T-helper 17 cell (primary cell): ENCODE measurements at regions not wholly inside any gene's neighbourhood (a gene's known extent, or its start where the extent isn't known, plus 50 kb on each side); places are given as distances from the start of the nearest gene placed in this dataset.
"Not testable (repeated sequence)": the region's sequence is repeated elsewhere in the genome, so short reads cannot be mapped to it uniquely, and the experiment has no call there.

Experiments
- ATAC-seq: fragments of 150-1000 bp; cut with Tn5 transposase; 2 replicates; pipeline ENCODE4 v1.10.0; 2021; ENCODE audit warnings: mild to moderate bottlenecking, moderate library complexity
- DNase-seq, 3 donors: peaks; one replicate each; pipeline versions ENCODE4 v3.0.0 to v3.0.0-alpha.2; 2020 to 2021
- H3K9me3 ChIP-seq: one replicate; pipeline ENCODE4 v1.7.0; 2013; ENCODE audit warnings: low read length, mild to moderate bottlenecking; ENCODE audit not compliant: control insufficient read depth, poor library complexity, severe bottlenecking
- H3K27ac Mint-ChIP-seq: one replicate; pipeline ENCODE4 v1.8.0; 2022; ENCODE audit warnings: mild to moderate bottlenecking, moderate library complexity, mixed read lengths
- H3K27me3 Mint-ChIP-seq: one replicate; pipeline ENCODE4 v1.8.0; 2022; ENCODE audit warnings: mixed read lengths
- H3K36me3 Mint-ChIP-seq: one replicate; pipeline ENCODE4 v1.8.0; 2022; ENCODE audit warnings: low read depth, mixed read lengths
- H3K4me1 Mint-ChIP-seq: one replicate; pipeline ENCODE4 v1.8.0; 2022; ENCODE audit warnings: mild to moderate bottlenecking, mixed read lengths
- H3K4me3 Mint-ChIP-seq: one replicate; pipeline ENCODE4 v1.8.0; 2022; ENCODE audit warnings: mild to moderate bottlenecking, moderate library complexity, mixed read lengths

DNA sequence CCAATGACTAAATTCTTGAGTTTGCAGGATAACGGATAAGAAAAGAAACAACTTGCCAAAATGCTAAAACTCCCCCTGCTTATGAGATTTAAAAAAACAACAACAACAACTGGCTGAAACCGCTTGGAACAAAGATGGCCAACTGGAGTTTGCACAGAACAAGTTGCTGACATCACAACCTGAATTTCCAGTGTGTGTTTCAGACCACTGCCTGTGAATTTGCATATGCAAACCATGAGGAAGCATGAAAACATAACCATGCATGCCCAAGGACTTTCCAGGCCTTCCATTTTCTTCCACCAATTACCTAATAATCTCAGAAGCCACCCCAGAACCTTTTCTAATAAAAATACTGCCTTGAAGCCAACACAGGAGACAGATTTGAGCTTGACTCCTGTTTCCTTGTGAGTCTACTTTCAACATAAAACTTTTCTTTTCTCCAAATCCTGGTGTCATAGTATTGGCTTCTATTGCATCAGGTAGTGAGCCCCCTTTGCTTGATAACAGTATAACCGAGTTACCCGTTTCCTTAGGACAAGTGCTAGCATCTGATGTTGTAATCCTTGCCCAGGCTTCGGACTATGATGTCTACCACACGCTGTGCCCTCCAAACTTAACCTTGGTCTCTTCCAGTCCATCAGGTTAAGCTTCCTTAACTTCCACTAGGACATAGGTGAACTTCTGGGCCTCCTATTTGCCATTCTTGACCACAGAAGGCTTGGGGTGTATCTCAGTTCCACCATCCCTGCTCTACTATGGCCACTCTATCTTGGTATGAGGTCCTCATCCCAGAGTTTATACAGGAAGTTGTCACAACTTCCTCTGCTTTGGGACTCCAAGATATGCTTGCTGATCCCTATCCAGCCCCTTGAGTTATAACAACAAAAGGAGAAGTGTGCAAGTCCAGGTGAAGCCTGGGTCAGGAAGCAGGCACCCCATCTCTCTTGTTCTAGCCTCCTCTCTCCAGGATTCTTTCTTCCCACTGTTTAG is 385.5 kb upstream of the INTU start:
- Mint-ChIP-seq H3K27ac (no peak overlapping the region), H3K4me1 (no peaks in the 10 kb centered on the region), H3K27me3 (no peaks in the 10 kb centered on the region), H3K4me3 (no peak overlapping the region), H3K36me3 (no peaks in the 10 kb centered on the region)
- no peaks in the 10 kb centered on the region for H3K9me3 ChIP-seq
- no peak for ATAC-seq
- no peak for DNase-seq

GRCh38 chr4:127249066-127249766 is 383.5 kb upstream of the INTU start:
- no peak overlapping the region for H3K4me3 Mint-ChIP-seq
- H3K4me1 Mint-ChIP-seq, result no peaks in the 10 kb centered on the region
- no peaks in the 10 kb centered on the region for H3K9me3 ChIP-seq
- no peaks in the 10 kb centered on the region for H3K36me3 Mint-ChIP-seq
- DNase-seq, result no peak
- no peak for ATAC-seq
- H3K27ac Mint-ChIP-seq, result no peak overlapping the region
- H3K27me3 Mint-ChIP-seq, result no peaks in the 10 kb centered on the region

DNA sequence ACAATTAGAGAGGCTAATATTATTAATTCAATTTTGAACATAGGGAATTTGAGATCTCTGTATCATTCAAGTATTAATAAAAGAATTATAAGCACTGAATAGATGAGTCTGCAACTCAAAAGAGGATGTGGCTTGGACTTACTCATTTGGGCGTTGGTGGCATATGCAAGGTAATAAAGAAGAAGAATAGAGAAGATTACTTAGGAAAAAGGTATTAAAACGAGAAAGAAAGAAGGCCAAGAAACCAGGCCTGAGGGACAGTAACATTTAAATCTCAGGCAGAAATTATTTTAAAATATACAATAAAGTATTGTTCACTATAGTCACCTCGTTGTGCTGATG is 383.0 kb upstream of the INTU start:
- no peaks in the 10 kb centered on the region for H3K27me3 Mint-ChIP-seq
- H3K36me3 Mint-ChIP-seq, result no peaks in the 10 kb centered on the region
- H3K27ac Mint-ChIP-seq, result no peak overlapping the region
- ATAC-seq, result no peak
- no peaks in the 10 kb centered on the region for H3K4me1 Mint-ChIP-seq
- no peak overlapping the region for H3K4me3 Mint-ChIP-seq
- H3K9me3 ChIP-seq, result no peaks in the 10 kb centered on the region
- DNase-seq, result no peak

GRCh38 chr4:127250577-127250976 is 382.2 kb upstream of the INTU start:
- H3K9me3 ChIP-seq, result no peaks in the 10 kb centered on the region
- H3K4me1 Mint-ChIP-seq, result no peaks in the 10 kb centered on the region
- ATAC-seq (no peak), DNase-seq (no peak)
- no peaks in the 10 kb centered on the region for H3K27me3 Mint-ChIP-seq
- H3K4me3 Mint-ChIP-seq, result no peak overlapping the region
- H3K27ac Mint-ChIP-seq, result no peak overlapping the region
- no peaks in the 10 kb centered on the region for H3K36me3 Mint-ChIP-seq

GRCh38 chr4:127251423-127251822 is 381.3 kb upstream of the INTU start:
- Mint-ChIP-seq H3K36me3 (no peaks in the 10 kb centered on the region), H3K4me1 (no peaks in the 10 kb centered on the region), H3K27ac (no peak overlapping the region), H3K4me3 (no peak overlapping the region), H3K27me3 (no peaks in the 10 kb centered on the region)
- no peaks in the 10 kb centered on the region for H3K9me3 ChIP-seq
- ATAC-seq (no peak), DNase-seq (no peak)

- Mint-ChIP-seq H3K36me3 (no peaks in the 10 kb centered on the region), H3K4me1 (no peaks in the 10 kb centered on the region), H3K27me3 (no peaks in the 10 kb centered on the region), H3K27ac (no peak overlapping the region), H3K4me3 (no peak overlapping the region)
- no peaks in the 10 kb centered on the region for H3K9me3 ChIP-seq
- DNase-seq (no peak), ATAC-seq (no peak)
These were observed 376.3 kb upstream of the INTU start for GRCh38 chr4:127256500-127256899.

- DNase-seq (no peak), ATAC-seq (no peak)
- Mint-ChIP-seq H3K4me3 (no peak overlapping the region), H3K36me3 (no peaks in the 10 kb centered on the region), H3K27ac (no peak overlapping the region), H3K4me1 (no peaks in the 10 kb centered on the region), H3K27me3 (no peaks in the 10 kb centered on the region)
- H3K9me3 ChIP-seq, result no peaks in the 10 kb centered on the region
These were observed 371.3 kb upstream of the INTU start for GRCh38 chr4:127261476-127261875.

GRCh38 chr4:127268367-127268766 is 364.4 kb upstream of the INTU start:
- H3K4me1 Mint-ChIP-seq, result no peaks in the 10 kb centered on the region
- H3K36me3 Mint-ChIP-seq, result no peaks in the 10 kb centered on the region
- H3K4me3 Mint-ChIP-seq, result no peak overlapping the region
- H3K27me3 Mint-ChIP-seq, result no peaks in the 10 kb centered on the region
- ATAC-seq, result no peak
- DNase-seq, result no peak
- H3K9me3 ChIP-seq, result no peaks in the 10 kb centered on the region
- no peak overlapping the region for H3K27ac Mint-ChIP-seq

DNA sequence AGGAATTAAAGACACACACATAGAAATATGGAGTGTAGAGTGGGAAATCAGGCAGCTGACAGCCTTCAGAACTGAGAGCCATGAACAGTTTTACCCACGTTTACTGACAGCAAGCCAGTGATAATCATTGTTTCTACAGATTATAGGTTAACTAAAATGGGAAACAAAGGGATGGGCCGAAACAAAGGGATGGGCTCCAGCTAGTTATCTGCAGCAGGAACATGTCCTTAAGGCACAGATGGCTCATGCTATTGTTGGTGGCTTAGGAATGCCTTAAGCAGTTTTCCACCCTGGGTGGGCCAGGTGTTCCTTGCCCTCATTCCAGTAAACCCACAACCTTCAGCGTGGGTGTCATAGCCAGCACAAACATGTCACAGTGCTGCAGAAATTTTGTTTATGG is 355.7 kb upstream of the INTU start:
- not testable (repeated sequence) for ATAC-seq, H3K4me3 Mint-ChIP-seq, H3K36me3 Mint-ChIP-seq, H3K27me3 Mint-ChIP-seq, H3K9me3 ChIP-seq, H3K27ac Mint-ChIP-seq, DNase-seq, H3K4me1 Mint-ChIP-seq

DNA sequence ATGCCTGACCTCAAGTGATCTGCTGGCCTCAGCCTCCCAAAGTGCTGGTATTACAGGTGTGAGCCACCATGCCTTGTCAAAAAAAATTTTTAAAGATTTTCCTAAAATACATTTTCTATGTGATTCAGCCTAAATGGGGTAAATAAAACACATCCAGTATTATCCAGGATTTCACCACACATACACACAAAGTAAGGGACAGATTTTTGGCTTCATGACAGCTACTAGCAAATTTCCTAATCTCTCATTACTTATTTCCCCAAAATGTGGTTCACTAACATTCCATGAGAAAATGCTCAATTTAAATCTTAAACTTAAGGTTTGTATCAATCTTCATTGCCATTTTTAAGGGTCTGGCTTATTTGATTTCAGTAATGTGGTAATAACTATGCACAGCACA is 348.5 kb upstream of the INTU start:
- Mint-ChIP-seq H3K36me3 (no peaks in the 10 kb centered on the region), H3K27me3 (no peaks in the 10 kb centered on the region), H3K27ac (no peak overlapping the region), H3K4me1 (no peaks in the 10 kb centered on the region), H3K4me3 (no peak overlapping the region)
- DNase-seq (no peak), ATAC-seq (no peak)
- H3K9me3 ChIP-seq, result no peaks in the 10 kb centered on the region

- H3K4me1 Mint-ChIP-seq, result no peaks in the 10 kb centered on the region
- H3K27me3 Mint-ChIP-seq, result no peaks in the 10 kb centered on the region
- no peaks in the 10 kb centered on the region for H3K9me3 ChIP-seq
- no peaks in the 10 kb centered on the region for H3K36me3 Mint-ChIP-seq
- ATAC-seq, result no peak
- H3K4me3 Mint-ChIP-seq, result no peak overlapping the region
- no peak overlapping the region for H3K27ac Mint-ChIP-seq
- no peak for DNase-seq
These were observed 341.4 kb upstream of the INTU start for GRCh38 chr4:127291316-127291715.

- H3K4me1 Mint-ChIP-seq, result no peaks in the 10 kb centered on the region
- no peaks in the 10 kb centered on the region for H3K27me3 Mint-ChIP-seq
- no peaks in the 10 kb centered on the region for H3K36me3 Mint-ChIP-seq
- H3K9me3 ChIP-seq, result no peaks in the 10 kb centered on the region
- no peak for ATAC-seq
- H3K27ac Mint-ChIP-seq, result no peak overlapping the region
- DNase-seq, result no peak
- no peak overlapping the region for H3K4me3 Mint-ChIP-seq
These were observed 339.3 kb upstream of the INTU start for GRCh38 chr4:127293496-127293895.

- Mint-ChIP-seq H3K27me3 (no peaks in the 10 kb centered on the region), H3K4me3 (no peak overlapping the region), H3K27ac (no peak overlapping the region), H3K36me3 (no peaks in the 10 kb centered on the region), H3K4me1 (no peaks in the 10 kb centered on the region)
- H3K9me3 ChIP-seq, result no peaks in the 10 kb centered on the region
- DNase-seq (no peak), ATAC-seq (no peak)
These were observed 328.4 kb upstream of the INTU start for GRCh38 chr4:127304356-127304755.

GRCh38 chr4:127307996-127308395 is 324.8 kb upstream of the INTU start:
- H3K9me3 ChIP-seq, result no peaks in the 10 kb centered on the region
- ATAC-seq, result no peak
- H3K4me3 Mint-ChIP-seq, result no peak overlapping the region
- H3K27ac Mint-ChIP-seq, result no peak overlapping the region
- no peaks in the 10 kb centered on the region for H3K36me3 Mint-ChIP-seq
- no peaks in the 10 kb centered on the region for H3K27me3 Mint-ChIP-seq
- DNase-seq, result no peak
- no peaks in the 10 kb centered on the region for H3K4me1 Mint-ChIP-seq
